Spleen (tissue), 11 donors: ENCODE measurements at regions not wholly inside any gene's neighbourhood (a gene's known extent, or its start where the extent isn't known, plus 50 kb on each side); places are given as distances from the start of the nearest gene placed in this dataset.
A peak's percentile ranks its signal among the peaks of the same experiment; 100 is the strongest.

ENCODE experiments used
- DNase-seq: peaks from one replicate; pipeline ENCODE4 v3.0.0-alpha.2; 2020
- H3K27ac ChIP-seq, 8 donors: fragments of 200-600 bp; sonication (generic) in 7 of 8; 1 replicate in 4 of 8; 2 replicates in 4 of 8; pipeline versions ENCODE4 v1.5.0 to v1.8.0; 2016 to 2021; ENCODE audit warnings: inconsistent platforms in 4 of 8, mild to moderate bottlenecking in 4 of 8, moderate library complexity in 1 of 8
- H3K27me3 ChIP-seq, 7 donors: fragments of 200-600 bp; sonication (generic) in 6 of 7; replicated peaks in 1 of 7; 1 replicate in 4 of 7; 2 replicates in 3 of 7; pipeline versions ENCODE4 v1.5.0 to v1.8.0; 2016 to 2021; ENCODE audit warnings: inconsistent platforms in 3 of 7, mild to moderate bottlenecking in 1 of 7
- H3K36me3 ChIP-seq, 6 donors: fragments of 200-600 bp; sonication (generic) in 5 of 6; 1 replicate in 4 of 6; 2 replicates in 2 of 6; pipeline versions ENCODE4 v1.5.0 to v1.8.0; 2016 to 2021; ENCODE audit warnings: inconsistent platforms in 2 of 6
- H3K4me1 ChIP-seq, 6 donors: fragments of 200-600 bp; sonication (generic) in 5 of 6; 1 replicate in 3 of 6; 2 replicates in 3 of 6; pipeline versions ENCODE4 v1.5.0 to v1.8.0; 2016 to 2021; ENCODE audit warnings: inconsistent platforms in 3 of 6
- H3K4me3 ChIP-seq, 8 donors: fragments of 200-600 bp; sonication (generic) in 7 of 8; 1 replicate in 4 of 8; 2 replicates in 4 of 8; pipeline versions ENCODE4 v1.5.0 to v1.8.0; 2016 to 2021; ENCODE audit warnings: inconsistent platforms in 4 of 8, mild to moderate bottlenecking in 4 of 8, moderate library complexity in 2 of 8
- H3K9me3 ChIP-seq, 8 donors: fragments of 200-600 bp; sonication (generic) in 7 of 8; 1 replicate in 4 of 8; 2 replicates in 4 of 8; pipeline versions ENCODE4 v1.5.0 to v1.8.0; 2016 to 2021; ENCODE audit warnings: inconsistent platforms in 4 of 8
- POLR2A ChIP-seq, 3 donors: fragments of 450-650 bp; IDR thresholded peaks; one replicate each; pipeline ENCODE4 v1.5.1; 2017; ENCODE audit warnings: antibody characterized with exemption in 3 of 3, mild to moderate bottlenecking in 1 of 3
- POLR2AphosphoS5 ChIP-seq, 3 donors: sonication (generic); formaldehyde crosslinking; IDR thresholded peaks; one replicate each; pipeline ENCODE4 v1.5.1; 2017; ENCODE audit warnings: antibody characterized with exemption in 3 of 3
- WGBS, 5 donors: extraction: QIAGEN DNeasy Blood & Tissue Kit in 3 of 5; methylation state at CpG; one replicate each; pipeline versions ENCODE4 v1.1.5 to v1.1.7; 2013 to 2018; 5-methylcytosine and 5-hydroxymethylcytosine counted together
- intact Hi-C: fragments of 100-400 bp; cut with DNase I; formaldehyde crosslinking; loops from one replicate; pipeline ENCODE4 v1.15.0; 2023; ENCODE audit warnings: low total_unique reads
- TF ChIP-seq, protein P1 (sequence below), 11 experiments: fragments of 200-600 bp in 7 of 11; fragments of 450-650 bp in 4 of 11; sonication (generic) in 4 of 11; IDR thresholded peaks in 8 of 11; conservative IDR thresholded peaks in 3 of 11; 1 replicate in 7 of 11; 2 replicates in 4 of 11; pipeline versions ENCODE4 v1.4.0 to v1.8.0; 2016 to 2021; ENCODE audit warnings: antibody characterized with exemption in 11 of 11, inconsistent platforms in 4 of 11, mild to moderate bottlenecking in 1 of 11
- donor health status: healthy with polysubstance abuse.
- donor health status: DM: no; HTN: no; CAD: no; lungs with moderate emphysema.
- donor health status: DM: no; HTN: no; CAD: no.
- donor health status: Bipolar disorder and iron deficiency.
- donor health status: healthy.
- donor health status: DM: no; HTN: no; CAD: no.
- donor health status: DM: yes; HTN: yes; CAD: no.

GRCh38 chr15:35857567-35858226 is 311.7 kb upstream of the DPH6 start:
- DNase-seq: no peak
- no peaks in the 10 kb centered on the region for H3K4me1 ChIP-seq
- intact Hi-C loops: no loop called here
- no peaks in the 10 kb centered on the region for H3K36me3 ChIP-seq
- TF ChIP-seq, protein P1, sequence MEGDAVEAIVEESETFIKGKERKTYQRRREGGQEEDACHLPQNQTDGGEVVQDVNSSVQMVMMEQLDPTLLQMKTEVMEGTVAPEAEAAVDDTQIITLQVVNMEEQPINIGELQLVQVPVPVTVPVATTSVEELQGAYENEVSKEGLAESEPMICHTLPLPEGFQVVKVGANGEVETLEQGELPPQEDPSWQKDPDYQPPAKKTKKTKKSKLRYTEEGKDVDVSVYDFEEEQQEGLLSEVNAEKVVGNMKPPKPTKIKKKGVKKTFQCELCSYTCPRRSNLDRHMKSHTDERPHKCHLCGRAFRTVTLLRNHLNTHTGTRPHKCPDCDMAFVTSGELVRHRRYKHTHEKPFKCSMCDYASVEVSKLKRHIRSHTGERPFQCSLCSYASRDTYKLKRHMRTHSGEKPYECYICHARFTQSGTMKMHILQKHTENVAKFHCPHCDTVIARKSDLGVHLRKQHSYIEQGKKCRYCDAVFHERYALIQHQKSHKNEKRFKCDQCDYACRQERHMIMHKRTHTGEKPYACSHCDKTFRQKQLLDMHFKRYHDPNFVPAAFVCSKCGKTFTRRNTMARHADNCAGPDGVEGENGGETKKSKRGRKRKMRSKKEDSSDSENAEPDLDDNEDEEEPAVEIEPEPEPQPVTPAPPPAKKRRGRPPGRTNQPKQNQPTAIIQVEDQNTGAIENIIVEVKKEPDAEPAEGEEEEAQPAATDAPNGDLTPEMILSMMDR (IDR thresholded peaks at IDR 0.05 in 8 of 11, conservative IDR thresholded peaks at IDR 0.05 in 3 of 11): no peak
- TF ChIP-seq POLR2AphosphoS5 (IDR thresholded peaks at IDR 0.05) (no peak), POLR2A (IDR thresholded peaks at IDR 0.05) (no peak)
- H3K9me3 ChIP-seq: no peaks in the 10 kb centered on the region
- 86 to 95% (median 91%) methylated on average over 6 of the region's 6 CpGs for WGBS, 5 donors
- H3K27ac ChIP-seq: no peak overlapping the region
- H3K27me3 ChIP-seq: no peaks in the 10 kb centered on the region
- H3K4me3 ChIP-seq: no peak overlapping the region

GRCh38 chr15:35858707-35859106 is 312.7 kb upstream of the DPH6 start:
- no peak for DNase-seq
- no peak overlapping the region for H3K27ac ChIP-seq
- H3K4me3 ChIP-seq: no peak overlapping the region
- H3K36me3 ChIP-seq: no peaks in the 10 kb centered on the region
- 68 to 84% (median 73%) methylated on average over 3 of the region's 3 CpGs for WGBS, 5 donors
- H3K4me1 ChIP-seq: no peaks in the 10 kb centered on the region
- intact Hi-C loops: no loop called here
- H3K27me3 ChIP-seq: no peaks in the 10 kb centered on the region
- no peaks in the 10 kb centered on the region for H3K9me3 ChIP-seq
- no peak for TF ChIP-seq POLR2A (IDR thresholded peaks at IDR 0.05)
- TF ChIP-seq, protein P1 (IDR thresholded peaks at IDR 0.05 in 8 of 11, conservative IDR thresholded peaks at IDR 0.05 in 3 of 11): no peak
- no peak for TF ChIP-seq POLR2AphosphoS5 (IDR thresholded peaks at IDR 0.05)

DNA sequence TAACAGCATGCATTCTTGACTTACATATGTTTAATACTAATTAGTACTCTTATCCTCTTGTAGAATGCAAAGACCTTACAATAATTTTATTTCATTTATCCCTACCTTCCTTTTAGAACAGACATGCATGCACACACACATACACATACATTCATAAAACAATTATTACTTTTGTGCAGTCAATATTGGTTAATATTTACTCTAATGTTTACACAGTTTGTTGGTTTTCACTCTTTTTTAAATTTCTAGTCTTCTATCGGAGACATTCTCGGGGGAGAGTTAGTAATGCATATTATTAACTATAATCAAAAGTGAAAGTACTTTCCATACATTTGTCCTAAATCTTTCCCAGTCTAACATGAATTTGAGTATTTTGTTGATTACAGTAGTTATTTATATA is 317.7 kb upstream of the DPH6 start:
- no peaks in the 10 kb centered on the region for H3K9me3 ChIP-seq
- TF ChIP-seq, protein P1 (IDR thresholded peaks at IDR 0.05 in 8 of 11, conservative IDR thresholded peaks at IDR 0.05 in 3 of 11): no peak
- TF ChIP-seq POLR2A (IDR thresholded peaks at IDR 0.05): no peak
- no peak for TF ChIP-seq POLR2AphosphoS5 (IDR thresholded peaks at IDR 0.05)
- H3K36me3 ChIP-seq: no peaks in the 10 kb centered on the region
- no peaks in the 10 kb centered on the region for H3K27me3 ChIP-seq
- no peak for DNase-seq
- 86 to 98% (median 90%) methylated on average over 2 of the region's 2 CpGs for WGBS, 5 donors
- peak overlapping the region in 1 of 8 donors; percentile 10 for H3K4me3 ChIP-seq
- intact Hi-C loops: no loop called here
- no peak overlapping the region for H3K27ac ChIP-seq
- H3K4me1 ChIP-seq: no peaks in the 10 kb centered on the region

- DNase-seq: no peak
- intact Hi-C loops: no loop called here
- H3K36me3 ChIP-seq: no peaks in the 10 kb centered on the region
Observed at GRCh38 chr15:35867356-35867755, 321.4 kb upstream of the DPH6 start.

More at GRCh38 chr15:35867356-35867755, 321.4 kb upstream of the DPH6 start:
- Histone ChIP-seq H3K27ac (no peak overlapping the region), H3K4me1 (no peaks in the 10 kb centered on the region), H3K4me3 (no peak overlapping the region), H3K27me3 (no peaks in the 10 kb centered on the region), H3K9me3 (no peaks in the 10 kb centered on the region)
- WGBS, 5 donors: 88 to 93% (median 91%) methylated on average over 4 of the region's 4 CpGs
- TF ChIP-seq POLR2A (IDR thresholded peaks at IDR 0.05) (no peak), POLR2AphosphoS5 (IDR thresholded peaks at IDR 0.05) (no peak)
- TF ChIP-seq, protein P1 (IDR thresholded peaks at IDR 0.05 in 8 of 11, conservative IDR thresholded peaks at IDR 0.05 in 3 of 11): no peak
